ENCODE measurements at regions not wholly inside any gene's neighbourhood (a gene's known extent, or its start where the extent isn't known, plus 50 kb on each side); places are given as distances from the start of the nearest gene placed in this dataset.

GRCh38 chr3:144229330-144229729 is 257.7 kb downstream of the DIPK2A start:
- no peak overlapping the region for H3K4me3 Mint-ChIP-seq
- no peaks in the 10 kb centered on the region for H3K9me3 Mint-ChIP-seq
- POLR2A ChIA-PET = no interaction called here
- no peak overlapping the region for H3K27ac Mint-ChIP-seq
- no peak for TF ChIP-seq CTCF (IDR thresholded peaks at IDR 0.05)
- CTCF ChIA-PET = no interaction called here
- intact Hi-C loops (cut with micrococcal nuclease) = no loop called here
- no peak for ATAC-seq (ENCODE audit: low read depth)
- DNase-seq = no peak
- no peaks in the 10 kb centered on the region for H3K36me3 Mint-ChIP-seq (ENCODE audit: low read depth)
- no peaks in the 10 kb centered on the region for H3K4me1 Mint-ChIP-seq
- no peaks in the 10 kb centered on the region for H3K27me3 Mint-ChIP-seq

GRCh38 chr3:144229953-144230352 is 258.3 kb downstream of the DIPK2A start:
- Mint-ChIP-seq H3K4me3 (no peak overlapping the region), H3K27me3 (no peaks in the 10 kb centered on the region), H3K4me1 (no peaks in the 10 kb centered on the region), H3K9me3 (no peaks in the 10 kb centered on the region), H3K27ac (no peak overlapping the region), H3K36me3 (ENCODE audit: low read depth) (no peaks in the 10 kb centered on the region)
- ChIA-PET POLR2A (no interaction called here), CTCF (no interaction called here)
- DNase-seq (no peak), ATAC-seq (ENCODE audit: low read depth) (no peak)
- intact Hi-C loops (cut with micrococcal nuclease) = no loop called here
- TF ChIP-seq CTCF (IDR thresholded peaks at IDR 0.05) = no peak

DNA sequence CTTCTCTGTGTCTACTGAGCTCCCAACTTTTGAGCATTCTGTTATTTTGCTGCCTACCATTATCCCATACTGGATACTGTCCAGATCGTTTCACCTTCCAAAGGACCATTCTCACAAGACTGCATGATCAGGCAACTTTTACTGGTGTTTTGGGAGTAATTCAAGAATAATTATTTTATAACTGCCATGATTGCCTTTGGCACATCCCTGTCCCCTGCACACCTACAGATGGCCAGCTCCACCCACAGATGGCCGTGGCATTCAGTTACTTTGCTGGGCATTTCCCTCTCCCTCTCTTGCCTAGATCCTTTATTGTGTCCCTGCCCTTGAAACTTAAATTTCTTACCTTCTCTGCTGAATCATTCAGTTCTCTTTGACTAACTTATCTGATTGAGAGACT is 263.9 kb downstream of the DIPK2A start:
- no peak for TF ChIP-seq CTCF (IDR thresholded peaks at IDR 0.05)
- H3K4me3 Mint-ChIP-seq = no peak overlapping the region
- DNase-seq (no peak), ATAC-seq (ENCODE audit: low read depth) (no peak)
- CTCF ChIA-PET = no interaction called here
- no peaks in the 10 kb centered on the region for H3K9me3 Mint-ChIP-seq
- intact Hi-C loops (cut with micrococcal nuclease) = no loop called here
- H3K36me3 Mint-ChIP-seq (ENCODE audit: low read depth) = no peaks in the 10 kb centered on the region
- H3K27me3 Mint-ChIP-seq = peaks cover 5% of the 10 kb centered on the region
- no peak overlapping the region for H3K27ac Mint-ChIP-seq
- no peaks in the 10 kb centered on the region for H3K4me1 Mint-ChIP-seq
- POLR2A ChIA-PET = no interaction called here

DNA sequence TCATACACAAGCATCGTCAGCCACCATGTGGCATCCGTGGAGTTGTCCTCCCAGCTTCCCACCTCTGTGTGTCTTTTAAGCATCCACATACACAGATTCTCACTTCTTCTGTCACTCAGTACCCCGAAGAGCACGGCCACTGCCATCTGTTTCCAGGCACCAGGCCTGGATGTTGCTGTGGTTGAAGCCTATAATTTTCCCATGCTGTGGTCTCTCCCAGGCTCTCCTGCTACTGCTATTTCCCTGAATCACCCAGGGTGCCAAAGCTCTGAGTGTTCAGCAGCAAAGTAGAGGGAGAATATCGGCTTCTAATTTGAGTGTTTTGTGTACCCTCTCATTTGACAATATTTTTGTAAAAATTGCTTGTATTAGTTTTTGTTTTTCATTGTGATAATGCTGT is 265.7 kb downstream of the DIPK2A start:
- intact Hi-C loops (cut with micrococcal nuclease) = no loop called here
- ChIA-PET CTCF (no interaction called here), POLR2A (no interaction called here)
- H3K4me3 Mint-ChIP-seq = no peak overlapping the region
- no peaks in the 10 kb centered on the region for H3K9me3 Mint-ChIP-seq
- TF ChIP-seq CTCF (IDR thresholded peaks at IDR 0.05) = no peak
- DNase-seq (no peak), ATAC-seq (ENCODE audit: low read depth) (no peak)
- H3K27me3 Mint-ChIP-seq = peaks cover 5% of the 10 kb centered on the region
- H3K4me1 Mint-ChIP-seq = no peaks in the 10 kb centered on the region
- H3K36me3 Mint-ChIP-seq (ENCODE audit: low read depth) = no peaks in the 10 kb centered on the region
- H3K27ac Mint-ChIP-seq = no peak overlapping the region

GRCh38 chr3:144241404-144241803 is 269.8 kb downstream of the DIPK2A start:
- no peak for TF ChIP-seq CTCF (IDR thresholded peaks at IDR 0.05)
- intact Hi-C loops (cut with micrococcal nuclease) = no loop called here
- no peaks in the 10 kb centered on the region for H3K4me1 Mint-ChIP-seq
- no peak for ATAC-seq (ENCODE audit: low read depth)
- H3K36me3 Mint-ChIP-seq (ENCODE audit: low read depth) = no peaks in the 10 kb centered on the region
- peaks cover 7% of the 10 kb centered on the region for H3K27me3 Mint-ChIP-seq
- no peak overlapping the region for H3K27ac Mint-ChIP-seq
- no peaks in the 10 kb centered on the region for H3K9me3 Mint-ChIP-seq
- ChIA-PET CTCF (no interaction called here), POLR2A (no interaction called here)
- no peak for DNase-seq
- no peak overlapping the region for H3K4me3 Mint-ChIP-seq

All from activated B cell treated with CpG ODN at 0.5 μM for 24 hours (primary cell).